H1 (cell line): ENCODE measurements at regions not wholly inside any gene's neighbourhood (a gene's known extent, or its start where the extent isn't known, plus 50 kb on each side); places are given as distances from the start of the nearest gene placed in this dataset.

Experiments used
- CHD7 ChIP-seq: fragments of 300-600 bp; sonication (generic); IDR thresholded peaks from 2 replicates; pipeline ENCODE4 v1.7.1; 2012; ENCODE audit warnings: low read length, moderate library complexity, mild to moderate bottlenecking, inconsistent platforms; ENCODE audit not compliant: insufficient replicate concordance
- CTCF ChIP-seq, 3 experiments: IDR thresholded peaks; 1 replicate in 2 of 3; 2 replicates in 1 of 3; pipeline versions ENCODE4 v1.5.1 to v1.6.1; 2011; ENCODE audit warnings: low read length in 3 of 3, mild to moderate bottlenecking in 3 of 3, inconsistent platforms in 2 of 3, low read depth in 1 of 3, moderate library complexity in 1 of 3; ENCODE audit not compliant: insufficient read depth in 1 of 3; ENCODE audit errors: control extremely low read depth in 1 of 3
- EGR1 ChIP-seq: IDR thresholded peaks from 2 replicates; pipeline ENCODE4 v1.6.1; 2011; ENCODE audit warnings: low read depth, low read length, borderline replicate concordance
- KDM1A ChIP-seq: fragments of 200-600, 300-600 bp; sonication (generic); IDR thresholded peaks from 2 replicates; pipeline ENCODE4 v1.7.1; 2016; ENCODE audit warnings: mild to moderate bottlenecking, low read length, borderline replicate concordance
- POLR2A ChIP-seq, 2 experiments: IDR thresholded peaks; 1 replicate in 1 of 2; 2 replicates in 1 of 2; pipeline ENCODE4 v1.6.1; 2011; ENCODE audit warnings: low read depth in 2 of 2, low read length in 2 of 2, mild to moderate bottlenecking in 2 of 2; ENCODE audit errors: control extremely low read depth in 1 of 2
- RAD21 ChIP-seq, 2 experiments: IDR thresholded peaks in 1 of 2; conservative IDR thresholded peaks in 1 of 2; 2 replicates each; pipeline ENCODE4 v1.6.1; 2011; ENCODE audit warnings: low read depth in 2 of 2, low read length in 2 of 2, improper control_type of control experiment in 1 of 2, inconsistent platforms in 1 of 2, mild to moderate bottlenecking in 1 of 2, moderate library complexity in 1 of 2
- RFX5 ChIP-seq: IDR thresholded peaks from 2 replicates; pipeline ENCODE4 v1.6.1; 2011; ENCODE audit warnings: low read depth, low read length, improper control_type of control experiment, borderline replicate concordance
- SAP30 ChIP-seq: fragments of 300-600 bp; sonication (generic); IDR thresholded peaks from 2 replicates; pipeline ENCODE4 v1.7.1; 2012; ENCODE audit warnings: low read length, moderate library complexity, mild to moderate bottlenecking, inconsistent platforms; ENCODE audit not compliant: insufficient read depth, insufficient replicate concordance
- SP2 ChIP-seq: IDR thresholded peaks from 2 replicates; pipeline ENCODE4 v1.6.1; 2012; ENCODE audit warnings: mild to moderate bottlenecking, low read length, inconsistent platforms

DNA sequence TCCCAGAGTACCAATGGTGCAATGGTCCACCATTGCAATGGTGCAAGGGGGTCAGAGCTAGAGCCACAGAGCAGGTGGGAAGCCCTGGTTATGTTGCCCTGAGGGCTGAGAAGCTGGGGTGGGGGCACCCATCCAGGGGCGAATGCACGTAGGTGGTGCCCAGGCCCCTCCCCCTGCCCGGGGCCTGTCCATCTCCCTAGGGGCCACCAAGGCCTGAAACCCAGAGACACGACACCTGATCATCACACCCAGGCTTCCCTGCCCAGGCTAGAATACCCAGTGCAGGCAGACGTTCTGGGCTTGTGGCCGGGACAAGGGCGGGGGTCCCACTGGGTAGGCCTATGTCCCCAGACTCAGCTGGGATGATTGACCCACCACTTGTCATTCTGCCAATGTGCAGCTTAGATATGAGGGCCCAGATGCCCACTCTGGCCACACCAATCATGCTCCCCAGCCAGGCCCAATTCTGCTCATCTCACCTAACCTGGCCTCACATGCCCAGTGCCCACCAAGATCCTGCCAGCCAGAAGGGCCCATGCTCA is 83.2 kb downstream of the ALG10 start (continued):
- TF ChIP-seq CHD7 (no peak), KDM1A (no peak), EGR1 (no peak), RFX5 (no peak), CTCF (IDR thresholded peaks at IDR 0.05; ENCODE audit: control extremely low read depth in 1 of 3, insufficient read depth in 1 of 3, low read depth in 1 of 3, low read length in 3 of 3) (no peak), SAP30 (no peak), SP2 (no peak), RAD21 (IDR thresholded peaks at IDR 0.05 in 1 of 2, conservative IDR thresholded peaks at IDR 0.05 in 1 of 2; ENCODE audit: low read depth in 2 of 2, low read length in 2 of 2) (no peak), POLR2A (IDR thresholded peaks at IDR 0.05; ENCODE audit: control extremely low read depth in 1 of 2, low read depth in 2 of 2, low read length in 2 of 2) (no peak)
